ENCODE measurements at regions not wholly inside any gene's neighbourhood (a gene's known extent, or its start where the extent isn't known, plus 50 kb on each side); places are given as distances from the start of the nearest gene placed in this dataset.
A peak's percentile ranks its signal among the peaks of the same experiment; 100 is the strongest.
"Not testable (repeated sequence)": the region's sequence is repeated elsewhere in the genome, so short reads cannot be mapped to it uniquely, and the experiment has no call there.

GRCh38 chr17:28262123-28262745, 56.8 kb upstream of the TMEM97 start (continued):
- peak; percentile 93 for TF ChIP-seq ZNF280D (tag by site-specific recombination; IDR thresholded peaks at IDR 0.05)
- TF ChIP-seq ZNF626 (tag by site-specific recombination; IDR thresholded peaks at IDR 0.05), result peak; percentile 97
- TF ChIP-seq PATZ1 (tag by site-specific recombination; IDR thresholded peaks at IDR 0.05), result 0 out of 2 replicates have a peak, but pooled peaks have one; percentile 14
- TF ChIP-seq ZNF184 (tag by site-specific recombination; IDR thresholded peaks at IDR 0.05), result peak; percentile 85; the same call in 1 of the 2 replicates
- TF ChIP-seq ZNF639 (tag by site-specific recombination; IDR thresholded peaks at IDR 0.05), result 0 out of 2 replicates have a peak, but pooled peaks have one; percentile 49

- H3K36me3 ChIP-seq (ENCODE audit: control insufficient read depth in 2 of 2, insufficient read depth in 1 of 2, low read length in 2 of 2); H3K4me3 ChIP-seq (ENCODE audit: low read depth, low read length); H3K27ac ChIP-seq (ENCODE audit: extremely low read depth, low read depth, low read length); POLR2A ChIA-PET; H3K9me3 ChIP-seq (ENCODE audit: control insufficient read depth, insufficient read depth, low read depth, low read length); H3K4me1 ChIP-seq (ENCODE audit: control insufficient read depth, insufficient read depth, low read length): not testable (repeated sequence)
- CTCF ChIA-PET, result interaction anchor here (0.6 to 2.6 kb wide), 5 partner anchors 13 to 294 kb away, joined by 3 to 14 read pairs (median 4); no protein-coding TSS in a partner anchor
These were observed 54.0 kb upstream of the TMEM97 start for GRCh38 chr17:28264902-28265548.

GRCh38 chr17:28265856-28266546, 53.0 kb upstream of the TMEM97 start:
- H3K27ac ChIP-seq (ENCODE audit: extremely low read depth, low read depth, low read length); H3K4me1 ChIP-seq (ENCODE audit: control insufficient read depth, insufficient read depth, low read length); POLR2A ChIA-PET; H3K4me3 ChIP-seq (ENCODE audit: low read depth, low read length); H3K9me3 ChIP-seq (ENCODE audit: control insufficient read depth, insufficient read depth, low read depth, low read length); H3K36me3 ChIP-seq (ENCODE audit: control insufficient read depth in 2 of 2, insufficient read depth in 1 of 2, low read length in 2 of 2): not testable (repeated sequence)
- CTCF ChIA-PET, result interaction anchor here (1.4 to 2.6 kb wide), 2 partner anchors 14 to 16 kb away, joined by 4 to 14 read pairs; no protein-coding TSS in a partner anchor
- peak; percentile 64; the same call in 1 of the 2 replicates for TF ChIP-seq KLF8 (tag by site-specific recombination; IDR thresholded peaks at IDR 0.05)

- H3K9me3 ChIP-seq (ENCODE audit: control insufficient read depth, insufficient read depth, low read depth, low read length); H3K27ac ChIP-seq (ENCODE audit: extremely low read depth, low read depth, low read length); POLR2A ChIA-PET; H3K36me3 ChIP-seq (ENCODE audit: control insufficient read depth in 2 of 2, insufficient read depth in 1 of 2, low read length in 2 of 2); H3K4me1 ChIP-seq (ENCODE audit: control insufficient read depth, insufficient read depth, low read length); H3K4me3 ChIP-seq (ENCODE audit: low read depth, low read length): not testable (repeated sequence)
- CTCF ChIA-PET, result interaction anchor here (2.6 kb wide), 1 partner anchor 15 kb away, joined by 14 read pairs; no protein-coding TSS in a partner anchor
These were observed 52.5 kb upstream of the TMEM97 start for GRCh38 chr17:28266547-28266920.
